A673 (cell line): ENCODE measurements at regions not wholly inside any gene's neighbourhood (a gene's known extent, or its start where the extent isn't known, plus 50 kb on each side); places are given as distances from the start of the nearest gene placed in this dataset.

ENCODE experiments used
- BruUV-seq: library from RNA; stranded (reverse); fragments of 400-500 nt; replicated peaks from 2 replicates; lab custom pipeline; 2021; lab: Mats Ljungman, UMichigan
- CTCF ChIA-PET: fragments of 300-600 bp; sonication (Branson Sonifier 250); formaldehyde crosslinking; loops from one replicate; lab custom pipeline; 2022; ENCODE audit warnings: antibody characterized with exemption; lab: Charles Lee
- POLR2A ChIA-PET: fragments of 300-600 bp; sonication (Branson Sonifier 250); formaldehyde crosslinking; loops from one replicate; lab custom pipeline; 2022; ENCODE audit warnings: antibody characterized with exemption; ENCODE audit not compliant: low non-redundant PET; lab: Charles Lee
- DNase-seq: peaks from one replicate; pipeline ENCODE4 v3.0.0-alpha.2; 2015; ENCODE audit warnings: low spot score
- H3K27ac ChIP-seq: fragments of 200-600 bp; sonication (generic); 2 replicates; pipeline ENCODE4 v1.5.1; 2016; ENCODE audit warnings: mixed run types, low read depth, mild to moderate bottlenecking, mixed read lengths, antibody characterized with exemption, low read length; ENCODE audit not compliant: poor library complexity, severe bottlenecking
- H3K27me3 ChIP-seq: fragments of 200-600 bp; sonication (generic); replicated peaks from 2 replicates; pipeline ENCODE4 v1.6.1; 2017; ENCODE audit warnings: mixed run types, low read depth, mild to moderate bottlenecking, mixed read lengths, antibody characterized with exemption, low read length; ENCODE audit not compliant: insufficient read depth, poor library complexity
- H3K36me3 ChIP-seq: fragments of 200-600 bp; sonication (generic); 2 replicates; pipeline ENCODE4 v1.6.1; 2016; ENCODE audit warnings: mixed run types, mild to moderate bottlenecking, mixed read lengths, antibody characterized with exemption, low read length; ENCODE audit not compliant: insufficient read depth, poor library complexity, severe bottlenecking
- H3K4me1 ChIP-seq: fragments of 200-600 bp; sonication (generic); 2 replicates; pipeline ENCODE4 v1.6.1; 2017; ENCODE audit warnings: mixed run types, mild to moderate bottlenecking, mixed read lengths, antibody characterized with exemption, low read length; ENCODE audit not compliant: insufficient read depth, poor library complexity, severe bottlenecking
- H3K4me3 ChIP-seq: fragments of 200-600 bp; sonication (generic); 2 replicates; pipeline ENCODE4 v1.5.1; 2016; ENCODE audit warnings: low read depth, mixed run types, mild to moderate bottlenecking, mixed read lengths, low read length; ENCODE audit not compliant: poor library complexity, severe bottlenecking
- H3K9me3 ChIP-seq: fragments of 200-600 bp; sonication (generic); 2 replicates; pipeline ENCODE4 v1.6.1; 2016; ENCODE audit warnings: mixed run types, low read depth, mild to moderate bottlenecking, mixed read lengths, antibody characterized with exemption, low read length; ENCODE audit not compliant: poor library complexity, severe bottlenecking
- EZH2 ChIP-seq: fragments of 200-600 bp; sonication (generic); IDR thresholded peaks from 2 replicates; pipeline ENCODE4 v1.6.1; 2017; ENCODE audit warnings: borderline replicate concordance, low read depth, mild to moderate bottlenecking, mixed read lengths, antibody characterized with exemption, low read length; ENCODE audit not compliant: poor library complexity, severe bottlenecking
- intact Hi-C: fragments of 100-400 bp; cut with micrococcal nuclease; formaldehyde crosslinking; loops from one replicate; pipeline ENCODE4 v1.10.0; 2022; ENCODE audit not compliant: unreplicated experiment
- TF ChIP-seq, protein P1 (sequence below): fragments of 300-800, 200-600 bp; sonication (generic); conservative IDR thresholded peaks from 2 replicates; pipeline ENCODE4 v1.5.1; 2017; ENCODE audit warnings: low read depth, mild to moderate bottlenecking, antibody characterized with exemption, low read length, moderate library complexity, mixed read lengths

DNA sequence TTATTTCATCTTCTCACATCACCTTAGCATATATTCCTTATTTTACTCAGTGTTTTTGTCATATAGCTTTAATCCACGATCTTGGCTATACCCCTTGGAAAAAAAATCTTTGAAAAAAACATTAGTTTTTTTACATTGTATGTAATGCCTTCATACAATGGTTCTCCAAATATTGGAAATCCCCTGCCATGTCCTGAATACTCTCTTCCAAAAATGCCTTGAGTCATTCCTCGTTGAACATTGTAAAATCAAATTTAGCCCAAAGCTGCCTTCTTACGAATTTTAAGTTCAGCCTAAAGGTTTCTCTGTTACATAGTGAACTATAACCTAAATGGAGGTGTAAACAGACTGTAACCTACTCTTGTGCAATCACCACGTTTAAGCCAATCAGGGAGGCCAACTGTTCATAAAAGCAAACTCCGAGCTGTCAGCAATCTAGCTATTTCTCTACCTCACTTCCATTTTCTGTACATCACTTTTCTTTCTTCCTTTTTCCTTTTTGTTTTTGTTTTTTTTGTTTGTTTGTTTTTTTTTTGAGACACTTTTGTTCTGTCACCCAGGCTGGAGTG is 140.1 kb downstream of the ANXA2 start:
- TF ChIP-seq, protein P1, sequence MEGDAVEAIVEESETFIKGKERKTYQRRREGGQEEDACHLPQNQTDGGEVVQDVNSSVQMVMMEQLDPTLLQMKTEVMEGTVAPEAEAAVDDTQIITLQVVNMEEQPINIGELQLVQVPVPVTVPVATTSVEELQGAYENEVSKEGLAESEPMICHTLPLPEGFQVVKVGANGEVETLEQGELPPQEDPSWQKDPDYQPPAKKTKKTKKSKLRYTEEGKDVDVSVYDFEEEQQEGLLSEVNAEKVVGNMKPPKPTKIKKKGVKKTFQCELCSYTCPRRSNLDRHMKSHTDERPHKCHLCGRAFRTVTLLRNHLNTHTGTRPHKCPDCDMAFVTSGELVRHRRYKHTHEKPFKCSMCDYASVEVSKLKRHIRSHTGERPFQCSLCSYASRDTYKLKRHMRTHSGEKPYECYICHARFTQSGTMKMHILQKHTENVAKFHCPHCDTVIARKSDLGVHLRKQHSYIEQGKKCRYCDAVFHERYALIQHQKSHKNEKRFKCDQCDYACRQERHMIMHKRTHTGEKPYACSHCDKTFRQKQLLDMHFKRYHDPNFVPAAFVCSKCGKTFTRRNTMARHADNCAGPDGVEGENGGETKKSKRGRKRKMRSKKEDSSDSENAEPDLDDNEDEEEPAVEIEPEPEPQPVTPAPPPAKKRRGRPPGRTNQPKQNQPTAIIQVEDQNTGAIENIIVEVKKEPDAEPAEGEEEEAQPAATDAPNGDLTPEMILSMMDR, result no peak
- POLR2A ChIA-PET, result no interaction called here
- intact Hi-C loops, result no loop called here
- no peak for DNase-seq
- Histone ChIP-seq H3K27ac (no peak overlapping the region), H3K27me3 (peaks cover 17% of the 10 kb centered on the region), H3K36me3 (no peaks in the 10 kb centered on the region), H3K9me3 (no peaks in the 10 kb centered on the region), H3K4me1 (no peaks in the 10 kb centered on the region), H3K4me3 (no peak overlapping the region)
- no TSS peak for BruUV-seq
- CTCF ChIA-PET, result no interaction called here

DNA sequence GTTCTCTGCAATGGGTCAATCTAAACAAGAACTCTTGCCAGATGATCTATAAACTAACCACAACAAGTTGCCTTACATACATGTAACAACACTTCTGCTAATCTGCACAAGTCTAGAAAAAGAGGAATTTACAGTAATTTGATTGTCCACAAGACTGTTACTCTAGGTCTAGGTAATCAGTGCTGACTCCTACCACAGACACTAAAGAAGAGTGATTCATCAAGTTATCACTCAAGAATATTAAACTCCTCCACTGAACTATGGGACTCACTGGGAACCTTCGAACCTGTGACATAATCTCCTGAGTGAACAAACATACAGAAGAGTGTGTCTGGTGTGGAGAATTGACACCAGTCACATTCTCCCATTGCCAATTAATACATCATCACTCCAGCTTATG is 138.3 kb downstream of the ANXA2 start:
- Histone ChIP-seq H3K27me3 (peaks cover 29% of the 10 kb centered on the region), H3K4me1 (no peaks in the 10 kb centered on the region), H3K4me3 (no peak overlapping the region), H3K27ac (no peak overlapping the region), H3K9me3 (no peaks in the 10 kb centered on the region), H3K36me3 (no peaks in the 10 kb centered on the region)
- TF ChIP-seq EZH2, result no peak
- TF ChIP-seq, protein P1, result no peak
- POLR2A ChIA-PET, result no interaction called here
- DNase-seq, result no peak
- no TSS peak for BruUV-seq
- intact Hi-C loops, result no loop called here
- CTCF ChIA-PET, result no interaction called here

DNA sequence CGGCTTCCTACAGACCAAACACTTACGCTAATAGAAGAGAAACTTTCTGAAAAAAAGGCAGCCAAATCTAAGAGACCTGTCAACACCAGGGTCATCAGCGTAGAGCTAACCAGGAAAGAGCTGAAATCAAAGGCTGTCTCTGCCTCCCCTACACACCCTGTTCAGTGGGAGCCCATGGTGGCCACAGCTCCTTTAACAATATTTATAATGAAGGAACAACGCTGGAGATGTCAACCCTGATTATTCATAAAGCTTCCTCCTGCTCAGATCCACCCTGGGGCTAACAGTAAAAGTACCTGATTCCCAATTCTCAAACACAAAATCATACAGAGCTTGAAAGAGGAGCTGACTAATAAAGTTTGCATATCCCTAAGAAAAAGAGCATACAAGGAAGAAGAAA is 133.7 kb downstream of the ANXA2 start:
- Histone ChIP-seq H3K4me1 (no peaks in the 10 kb centered on the region), H3K27ac (no peak overlapping the region), H3K36me3 (no peaks in the 10 kb centered on the region), H3K9me3 (no peaks in the 10 kb centered on the region), H3K4me3 (no peak overlapping the region), H3K27me3 (peaks cover 60% of the 10 kb centered on the region)
- POLR2A ChIA-PET, result no interaction called here
- no TSS peak for BruUV-seq
- TF ChIP-seq, protein P1, result no peak
- no peak for TF ChIP-seq EZH2
- intact Hi-C loops, result no loop called here
- no peak for DNase-seq
- CTCF ChIA-PET, result no interaction called here
